GM21360 (cell line): ENCODE measurements at regions not wholly inside any gene's neighbourhood (a gene's known extent, or its start where the extent isn't known, plus 50 kb on each side); places are given as distances from the start of the nearest gene placed in this dataset.

ENCODE experiments used
- ATAC-seq: cut with Tn5 transposase; IDR thresholded peaks from one replicate; pipeline ENCODE4 v1.9.1; 2021; ENCODE audit warnings: mild to moderate bottlenecking, moderate library complexity; ENCODE audit not compliant: unreplicated experiment

GRCh38 chr2:83695037-83695436 lies 764.0 kb downstream of the SUCLG1 start:
- no peak for ATAC-seq

GRCh38 chr2:83689402-83689801 lies 769.7 kb downstream of the SUCLG1 start:
- no peak for ATAC-seq

DNA sequence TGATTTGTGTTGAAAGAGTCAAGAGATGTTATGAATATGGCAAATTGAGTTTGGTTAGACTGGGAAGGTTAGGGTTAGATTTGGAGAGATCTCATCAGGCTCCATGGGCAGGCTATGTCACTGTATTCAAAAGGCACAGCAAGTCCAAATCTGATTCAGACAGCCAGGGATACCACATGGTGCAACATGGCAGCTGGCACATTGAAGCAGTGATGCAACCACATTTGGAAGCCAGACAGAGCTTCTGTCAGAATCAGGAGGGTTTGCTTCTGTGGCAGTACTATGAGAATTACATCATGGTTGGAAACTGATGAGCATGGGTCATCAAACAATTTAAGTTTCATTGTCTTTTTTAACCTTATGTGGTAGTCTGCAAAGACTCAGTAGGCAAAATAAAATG lies 772.2 kb downstream of the SUCLG1 start:
- no peak for ATAC-seq

- ATAC-seq = no peak
These were observed 785.0 kb downstream of the SUCLG1 start for GRCh38 chr2:83674050-83674449.

GRCh38 chr2:83665894-83666293 lies 793.2 kb downstream of the SUCLG1 start:
- no peak for ATAC-seq

DNA sequence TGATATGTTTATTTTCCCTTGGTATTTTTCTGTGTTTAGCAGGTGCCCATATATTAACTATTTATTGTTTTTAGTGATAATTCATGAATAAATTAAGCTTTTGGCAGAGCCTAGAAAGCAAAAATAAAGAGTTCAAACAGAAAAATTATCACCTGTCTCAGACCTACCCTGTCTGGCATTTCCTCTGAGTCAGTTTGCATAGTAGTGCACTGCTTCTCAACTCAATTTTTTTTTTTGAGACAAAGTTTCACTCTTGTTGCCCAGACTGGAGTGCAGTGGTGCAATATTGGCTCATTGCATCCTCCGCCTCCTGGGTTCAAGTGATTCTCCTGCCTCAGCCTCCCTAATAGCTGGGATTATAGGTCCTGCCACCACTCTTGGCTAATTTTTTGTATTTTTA lies 793.9 kb downstream of the SUCLG1 start:
- no peak for ATAC-seq

- ATAC-seq = no peak
These were observed 797.4 kb downstream of the SUCLG1 start for GRCh38 chr2:83661711-83662110.

DNA sequence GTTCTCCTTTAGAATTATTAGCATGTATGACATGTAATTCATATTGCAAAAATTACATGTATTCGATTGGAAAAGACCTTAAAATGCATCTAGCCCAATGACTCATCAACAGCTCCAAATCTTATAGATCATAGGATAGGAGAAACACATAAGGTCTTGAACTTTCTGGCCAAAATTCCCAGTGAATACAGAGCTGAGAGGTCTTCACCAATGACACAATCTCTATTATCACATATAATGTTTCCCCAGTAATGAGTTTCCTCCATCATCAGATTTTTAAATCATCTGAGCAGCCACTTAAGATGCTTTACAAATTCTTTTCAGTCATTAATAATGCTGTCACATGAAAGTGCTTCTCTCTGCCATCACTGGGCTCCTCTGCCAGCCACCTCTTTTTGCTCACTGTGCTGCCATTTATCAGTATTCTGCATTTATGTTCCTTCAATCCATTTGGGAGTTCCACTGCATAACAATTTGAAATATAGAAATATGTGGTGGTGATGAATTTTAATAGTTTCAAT lies 804.9 kb downstream of the SUCLG1 start:
- ATAC-seq = no peak

- ATAC-seq = no peak
These were observed 808.2 kb downstream of the SUCLG1 start for GRCh38 chr2:83650898-83651297.

GRCh38 chr2:83650161-83650560 lies 808.9 kb downstream of the SUCLG1 start:
- ATAC-seq = no peak

DNA sequence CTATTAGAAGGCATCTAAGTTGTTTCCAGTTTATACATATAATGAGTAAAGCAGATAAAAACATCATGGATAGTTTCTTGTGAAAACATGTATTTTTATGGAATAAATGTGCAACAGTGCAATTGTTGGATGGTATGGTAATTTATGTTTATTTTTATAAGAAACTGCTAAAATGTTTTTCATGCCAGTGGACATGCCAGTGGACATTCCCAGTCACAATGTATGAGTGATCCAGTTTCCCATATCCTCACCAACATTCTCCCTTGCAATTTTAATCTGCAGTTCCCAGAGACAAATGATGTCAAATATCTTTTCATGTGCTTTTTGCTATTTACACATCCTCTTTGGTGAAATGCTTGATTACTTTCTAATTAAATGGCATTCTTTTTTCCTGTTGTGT lies 818.6 kb downstream of the SUCLG1 start:
- no peak for ATAC-seq

DNA sequence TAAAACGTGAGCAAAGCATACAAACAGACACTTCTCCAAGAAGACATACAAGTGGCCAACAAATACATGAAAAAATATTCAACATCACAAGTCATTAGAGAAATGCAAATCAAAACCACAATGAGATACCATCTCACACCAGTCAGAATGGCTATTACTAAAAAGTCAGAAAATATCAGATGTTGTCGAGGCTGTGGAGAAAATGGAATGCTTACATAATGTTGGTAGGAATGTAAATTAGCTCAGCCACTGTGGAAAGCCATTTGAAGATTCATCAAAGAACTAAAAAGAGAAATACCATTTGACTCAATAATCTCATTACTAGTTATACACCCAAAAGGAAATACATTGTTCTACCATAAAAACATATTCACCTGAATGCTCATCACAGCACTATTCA lies 825.7 kb downstream of the SUCLG1 start:
- no peak for ATAC-seq

- ATAC-seq = no peak
These were observed 828.7 kb downstream of the SUCLG1 start for GRCh38 chr2:83630351-83630750.

DNA sequence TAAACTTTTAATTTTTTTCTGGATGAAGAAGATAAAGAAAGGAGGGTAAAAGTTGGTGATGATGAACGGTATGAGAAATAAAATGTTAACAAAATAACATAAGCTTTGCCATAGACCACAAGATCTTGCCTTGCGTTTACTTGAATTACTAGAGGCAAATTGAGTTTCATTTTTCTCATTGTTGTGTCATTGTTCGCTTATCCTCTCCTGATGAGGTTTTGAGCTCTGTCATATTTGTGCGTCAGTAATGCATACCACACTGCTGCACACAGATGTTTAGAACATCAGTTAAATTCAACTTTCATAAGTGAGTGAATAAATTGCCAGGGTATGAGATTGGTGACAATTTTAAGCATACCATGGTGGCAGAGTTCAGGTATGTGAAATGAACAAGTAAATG lies 843.6 kb downstream of the SUCLG1 start:
- no peak for ATAC-seq

DNA sequence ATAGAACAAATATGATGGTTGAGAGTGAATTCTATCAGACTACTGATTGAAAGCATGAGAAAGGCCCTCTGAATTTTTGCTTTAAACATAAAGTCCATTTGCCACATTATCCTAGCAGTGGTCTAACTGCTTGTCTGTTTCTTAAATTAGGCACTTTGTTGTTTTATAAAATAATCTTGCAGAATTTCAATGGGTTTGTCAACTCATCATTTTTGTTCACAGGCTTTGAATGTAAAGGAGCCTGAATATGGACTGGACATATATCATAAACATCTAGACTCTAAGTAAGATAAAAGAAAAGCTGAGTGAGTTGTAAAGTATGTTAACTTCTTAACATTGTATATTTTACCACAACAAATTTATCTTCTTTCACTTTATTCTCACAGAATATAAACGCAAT lies 845.9 kb downstream of the SUCLG1 start:
- no peak for ATAC-seq

- no peak for ATAC-seq
These were observed 856.3 kb downstream of the SUCLG1 start for GRCh38 chr2:83602753-83603152.

- ATAC-seq = no peak
These were observed 862.3 kb downstream of the SUCLG1 start for GRCh38 chr2:83596592-83597282.

DNA sequence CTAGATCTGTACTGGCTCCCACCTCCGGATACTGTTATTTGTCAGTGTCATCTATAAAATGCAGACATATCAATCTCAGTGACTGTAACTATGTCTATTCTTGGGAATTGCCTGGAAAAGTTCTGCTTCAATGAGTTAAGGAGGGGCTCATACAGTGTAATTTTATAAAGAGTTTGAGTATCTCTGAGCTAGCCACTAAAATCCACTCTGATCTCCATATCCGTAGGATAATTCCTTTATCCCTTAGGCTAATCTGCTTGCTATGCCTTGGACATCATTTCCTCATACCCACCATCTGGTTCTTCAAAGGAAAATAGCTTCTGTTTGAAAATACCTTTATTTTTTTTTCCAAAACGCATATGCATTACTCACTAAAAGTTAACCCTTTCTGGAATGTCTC lies 863.2 kb downstream of the SUCLG1 start:
- no peak for ATAC-seq

DNA sequence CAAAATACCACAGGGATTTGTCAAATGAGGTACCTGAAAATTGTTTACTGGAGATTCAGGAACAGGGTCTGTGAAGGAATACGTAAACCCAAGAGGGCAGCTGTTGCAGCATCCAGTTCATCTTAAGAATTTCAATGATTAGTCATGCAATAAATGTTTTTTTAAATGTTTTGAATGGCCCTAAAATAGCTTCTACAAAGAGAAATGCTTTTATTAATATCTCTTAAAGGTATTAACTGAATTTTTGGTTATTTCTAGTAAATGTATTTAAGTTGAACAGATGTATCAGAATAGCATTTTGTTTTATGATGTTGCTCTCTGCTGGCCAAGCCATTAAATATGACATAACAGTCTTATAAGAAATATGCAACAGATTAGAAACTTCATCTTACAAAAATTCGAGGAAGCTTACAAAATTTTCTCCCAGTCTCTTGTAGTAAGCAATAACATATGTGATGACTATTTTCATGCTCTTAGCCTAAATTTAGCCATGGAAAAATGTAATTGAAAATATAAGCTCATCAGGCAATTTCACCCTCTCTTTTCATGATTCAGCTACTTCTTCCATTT lies 863.9 kb downstream of the SUCLG1 start:
- no peak for ATAC-seq

DNA sequence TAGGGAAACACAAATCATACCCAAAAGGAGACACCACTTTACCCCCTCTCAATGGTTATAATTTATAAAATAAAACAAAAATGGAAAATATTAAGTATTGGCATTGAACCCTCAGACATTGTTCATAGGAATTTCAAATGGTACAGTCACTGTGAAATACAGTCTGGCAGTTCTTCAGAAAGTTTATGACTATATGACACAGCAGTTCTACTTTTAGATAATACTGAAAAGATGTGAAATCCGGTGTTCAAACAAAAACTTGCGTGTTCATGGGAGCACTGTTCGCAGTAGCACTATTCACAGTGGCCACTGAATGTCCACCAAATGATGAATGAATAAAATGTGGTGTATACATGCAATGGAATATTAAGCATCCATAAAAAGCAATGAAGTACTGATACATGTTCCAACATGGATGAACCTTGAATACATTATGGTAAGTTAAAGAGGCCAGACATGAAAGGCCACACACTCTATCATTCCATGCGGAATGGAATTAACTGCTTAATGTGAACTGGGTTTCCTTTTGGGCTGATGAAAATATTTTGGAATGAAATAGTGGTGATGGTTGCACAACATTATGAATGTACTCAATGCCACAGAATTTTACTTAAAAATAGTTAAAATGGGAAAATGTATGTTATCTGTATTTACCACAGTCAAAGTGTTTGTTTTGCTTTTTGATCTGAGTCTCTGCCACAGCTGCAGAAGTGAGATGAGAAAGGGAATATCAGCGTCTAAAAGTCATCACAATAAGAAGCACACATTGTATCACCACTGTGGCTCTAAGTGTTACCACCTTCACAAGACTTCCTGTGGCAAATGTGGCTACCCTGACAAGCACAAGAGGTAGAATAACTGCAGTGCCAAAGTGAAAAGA lies 864.6 kb downstream of the SUCLG1 start:
- ATAC-seq = no peak

GRCh38 chr2:83587309-83587708 lies 871.8 kb downstream of the SUCLG1 start:
- no peak for ATAC-seq

GRCh38 chr2:83585250-83585649 lies 873.8 kb downstream of the SUCLG1 start:
- no peak for ATAC-seq
